ENCODE measurements at regions not wholly inside any gene's neighbourhood (a gene's known extent, or its start where the extent isn't known, plus 50 kb on each side); places are given as distances from the start of the nearest gene placed in this dataset.

- no peaks in the 10 kb centered on the region for H4K20me1 ChIP-seq (ENCODE audit: insufficient read depth)
- CTCF ChIA-PET = no interaction called here
Observed at GRCh38 chr4:114088481-114088880, 109.0 kb upstream of the ARSJ start.

GRCh38 chr4:114091546-114091945, 112.1 kb upstream of the ARSJ start:
- intact Hi-C loops (cut with micrococcal nuclease; ENCODE audit: unreplicated experiment) = no loop called here
- no peaks in the 10 kb centered on the region for H4K20me1 ChIP-seq (ENCODE audit: insufficient read depth)
- no peaks in the 10 kb centered on the region for H3K4me1 ChIP-seq (replicated peaks; ENCODE audit: insufficient read depth)
- H3K36me3 ChIP-seq (ENCODE audit: low read depth) = no peaks in the 10 kb centered on the region
- no peaks in the 10 kb centered on the region for H3K79me2 ChIP-seq (ENCODE audit: low read depth)
- TF ChIP-seq EZH2 (IDR thresholded peaks at IDR 0.05; ENCODE audit: low read depth) = no peak
- TF ChIP-seq, protein P1, sequence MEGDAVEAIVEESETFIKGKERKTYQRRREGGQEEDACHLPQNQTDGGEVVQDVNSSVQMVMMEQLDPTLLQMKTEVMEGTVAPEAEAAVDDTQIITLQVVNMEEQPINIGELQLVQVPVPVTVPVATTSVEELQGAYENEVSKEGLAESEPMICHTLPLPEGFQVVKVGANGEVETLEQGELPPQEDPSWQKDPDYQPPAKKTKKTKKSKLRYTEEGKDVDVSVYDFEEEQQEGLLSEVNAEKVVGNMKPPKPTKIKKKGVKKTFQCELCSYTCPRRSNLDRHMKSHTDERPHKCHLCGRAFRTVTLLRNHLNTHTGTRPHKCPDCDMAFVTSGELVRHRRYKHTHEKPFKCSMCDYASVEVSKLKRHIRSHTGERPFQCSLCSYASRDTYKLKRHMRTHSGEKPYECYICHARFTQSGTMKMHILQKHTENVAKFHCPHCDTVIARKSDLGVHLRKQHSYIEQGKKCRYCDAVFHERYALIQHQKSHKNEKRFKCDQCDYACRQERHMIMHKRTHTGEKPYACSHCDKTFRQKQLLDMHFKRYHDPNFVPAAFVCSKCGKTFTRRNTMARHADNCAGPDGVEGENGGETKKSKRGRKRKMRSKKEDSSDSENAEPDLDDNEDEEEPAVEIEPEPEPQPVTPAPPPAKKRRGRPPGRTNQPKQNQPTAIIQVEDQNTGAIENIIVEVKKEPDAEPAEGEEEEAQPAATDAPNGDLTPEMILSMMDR (conservative IDR thresholded peaks at IDR 0.05) = no peak
- no peak overlapping the region for H3K4me3 ChIP-seq
- no peak for DNase-seq
- no peak overlapping the region for H3K4me2 ChIP-seq
- no peaks in the 10 kb centered on the region for H3F3A ChIP-seq (ENCODE audit: insufficient read depth, low read depth)
- no peaks in the 10 kb centered on the region for H3K9me2 ChIP-seq (ENCODE audit: insufficient read depth)
- no TSS peak for BruUV-seq (replicated peaks)
- POLR2A ChIA-PET (ENCODE audit: unreplicated experiment) = no interaction called here
- H3K9me3 ChIP-seq (ENCODE audit: insufficient read depth, low read depth) = no peaks in the 10 kb centered on the region
- no peaks in the 10 kb centered on the region for H3K27me3 ChIP-seq (ENCODE audit: insufficient read depth, low read depth)
- H3K27ac ChIP-seq = no peak overlapping the region
- CTCF ChIA-PET = no interaction called here
- H2AFZ ChIP-seq = no peak overlapping the region

More at GRCh38 chr4:114088481-114088880, 109.0 kb upstream of the ARSJ start:
- H3F3A ChIP-seq (ENCODE audit: insufficient read depth, low read depth) = no peaks in the 10 kb centered on the region
- no peaks in the 10 kb centered on the region for H3K9me2 ChIP-seq (ENCODE audit: insufficient read depth)
- DNase-seq = no peak
- H3K79me2 ChIP-seq (ENCODE audit: low read depth) = no peaks in the 10 kb centered on the region
- POLR2A ChIA-PET (ENCODE audit: unreplicated experiment) = no interaction called here
- no peaks in the 10 kb centered on the region for H3K4me1 ChIP-seq (replicated peaks; ENCODE audit: insufficient read depth)
- no peak overlapping the region for H2AFZ ChIP-seq
- no peak overlapping the region for H3K4me3 ChIP-seq
- H3K9me3 ChIP-seq (ENCODE audit: insufficient read depth, low read depth) = no peaks in the 10 kb centered on the region
- no peak overlapping the region for H3K4me2 ChIP-seq
- no TSS peak for BruUV-seq (replicated peaks)
- TF ChIP-seq EZH2 (IDR thresholded peaks at IDR 0.05; ENCODE audit: low read depth) = no peak
- TF ChIP-seq, protein P1 (conservative IDR thresholded peaks at IDR 0.05) = no peak
- intact Hi-C loops (cut with micrococcal nuclease; ENCODE audit: unreplicated experiment) = no loop called here
- H3K27me3 ChIP-seq (ENCODE audit: insufficient read depth, low read depth) = no peaks in the 10 kb centered on the region
- H3K27ac ChIP-seq = no peak overlapping the region
- H3K36me3 ChIP-seq (ENCODE audit: low read depth) = no peaks in the 10 kb centered on the region

DNA sequence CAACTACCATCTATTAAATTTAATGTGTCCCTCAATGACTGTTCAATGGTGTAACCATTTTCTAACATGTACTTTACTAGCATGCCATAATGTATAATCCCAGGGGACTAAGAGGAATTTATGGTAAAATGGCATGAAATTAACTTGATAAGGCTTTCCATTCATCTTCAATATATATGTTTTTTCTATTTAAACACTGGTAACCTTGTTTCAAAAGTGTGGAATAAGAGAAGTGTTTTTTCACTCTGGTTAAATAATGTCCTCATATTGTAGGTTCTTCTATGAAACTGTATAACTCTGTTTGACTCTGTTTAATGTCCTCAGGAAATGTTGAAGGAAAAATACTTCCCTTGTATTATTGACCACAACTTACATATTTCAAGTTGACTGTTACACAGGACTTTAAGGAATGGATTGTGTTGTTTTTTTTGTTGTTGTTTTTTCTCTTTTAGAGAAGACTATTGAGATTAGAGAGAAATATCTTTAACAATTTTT, 113.8 kb upstream of the ARSJ start:
- CTCF ChIA-PET = no interaction called here

More for the DNA sequence above, 113.8 kb upstream of the ARSJ start:
- no peak overlapping the region for H2AFZ ChIP-seq
- H3K9me2 ChIP-seq (ENCODE audit: insufficient read depth) = no peaks in the 10 kb centered on the region
- no peaks in the 10 kb centered on the region for H3K4me1 ChIP-seq (replicated peaks; ENCODE audit: insufficient read depth)
- H3F3A ChIP-seq (ENCODE audit: insufficient read depth, low read depth) = no peaks in the 10 kb centered on the region
- H3K4me2 ChIP-seq = no peak overlapping the region
- H3K9me3 ChIP-seq (ENCODE audit: insufficient read depth, low read depth) = no peaks in the 10 kb centered on the region
- TF ChIP-seq EZH2 (IDR thresholded peaks at IDR 0.05; ENCODE audit: low read depth) = no peak
- TF ChIP-seq, protein P1 (conservative IDR thresholded peaks at IDR 0.05) = no peak
- H3K36me3 ChIP-seq (ENCODE audit: low read depth) = no peaks in the 10 kb centered on the region
- POLR2A ChIA-PET (ENCODE audit: unreplicated experiment) = no interaction called here
- H4K20me1 ChIP-seq (ENCODE audit: insufficient read depth) = no peaks in the 10 kb centered on the region
- H3K27me3 ChIP-seq (ENCODE audit: insufficient read depth, low read depth) = no peaks in the 10 kb centered on the region
- no TSS peak for BruUV-seq (replicated peaks)
- no peak overlapping the region for H3K27ac ChIP-seq
- H3K4me3 ChIP-seq = no peak overlapping the region
- intact Hi-C loops (cut with micrococcal nuclease; ENCODE audit: unreplicated experiment) = no loop called here
- DNase-seq = no peak
- H3K79me2 ChIP-seq (ENCODE audit: low read depth) = no peaks in the 10 kb centered on the region

Measured in PC-9 (cell line).